Sigmoid colon (tissue), 6 donors: ENCODE measurements at regions not wholly inside any gene's neighbourhood (a gene's known extent, or its start where the extent isn't known, plus 50 kb on each side); places are given as distances from the start of the nearest gene placed in this dataset.

ENCODE experiments used
- DNase-seq: peaks from one replicate; pipeline ENCODE4 v3.0.0-alpha.2; 2019
- H3K27ac ChIP-seq, 4 donors: fragments of 200-600 bp; sonication (generic); one replicate each; pipeline ENCODE4 v1.5.1; 2016 to 2019; ENCODE audit warnings: mild to moderate bottlenecking in 1 of 4
- H3K27me3 ChIP-seq, 3 donors: fragments of 200-600 bp; sonication (generic); one replicate each; pipeline ENCODE4 v1.5.1; 2019; ENCODE audit warnings: mild to moderate bottlenecking in 1 of 3
- H3K36me3 ChIP-seq, 4 donors: fragments of 200-600 bp; sonication (generic); one replicate each; pipeline ENCODE4 v1.5.1; 2016 to 2019
- H3K4me1 ChIP-seq, 4 donors: fragments of 200-600 bp; sonication (generic); one replicate each; pipeline ENCODE4 v1.5.1; 2017 to 2019
- H3K4me3 ChIP-seq, 4 donors: fragments of 200-600 bp; sonication (generic); one replicate each; pipeline ENCODE4 v1.5.1; 2017 to 2019; ENCODE audit warnings: mild to moderate bottlenecking in 2 of 4, moderate library complexity in 1 of 4
- H3K9me3 ChIP-seq, 4 donors: fragments of 200-600 bp in 3 of 4; sonication (generic) in 3 of 4; one replicate each; pipeline versions ENCODE4 v1.5.1 to v1.6.1; 2013 to 2019
- EP300 ChIP-seq, 4 donors: sonication (generic); formaldehyde crosslinking; IDR thresholded peaks; one replicate each; pipeline ENCODE4 v1.6.1; 2017; ENCODE audit warnings: antibody characterized with exemption in 4 of 4
- POLR2A ChIP-seq, 2 donors: fragments of 450-650 bp; IDR thresholded peaks; one replicate each; pipeline ENCODE4 v1.6.1; 2016; ENCODE audit warnings: antibody characterized with exemption in 2 of 2, mild to moderate bottlenecking in 2 of 2, moderate library complexity in 2 of 2
- POLR2AphosphoS5 ChIP-seq, 4 donors: sonication (generic); formaldehyde crosslinking; IDR thresholded peaks; one replicate each; pipeline ENCODE4 v1.6.1; 2017; ENCODE audit warnings: antibody characterized with exemption in 4 of 4
- WGBS, 2 donors: extraction: QIAGEN DNeasy Blood & Tissue Kit; methylation state at CpG; one replicate each; pipeline ENCODE4 v1.1.7; 2013; 5-methylcytosine and 5-hydroxymethylcytosine counted together
- intact Hi-C: fragments of 100-400 bp; cut with DNase I; formaldehyde crosslinking; loops from one replicate; pipeline ENCODE4 v1.15.1; 2023
- TF ChIP-seq, protein P1 (sequence below), 4 experiments: fragments of 450-650 bp in 3 of 4; fragments of 200-600 bp in 1 of 4; IDR thresholded peaks; one replicate each; pipeline ENCODE4 v1.5.1; 2016 to 2019; ENCODE audit warnings: antibody characterized with exemption in 4 of 4, mild to moderate bottlenecking in 3 of 4, moderate library complexity in 2 of 4
- donor health status: healthy with polysubstance abuse.
- donor health status: healthy.

DNA sequence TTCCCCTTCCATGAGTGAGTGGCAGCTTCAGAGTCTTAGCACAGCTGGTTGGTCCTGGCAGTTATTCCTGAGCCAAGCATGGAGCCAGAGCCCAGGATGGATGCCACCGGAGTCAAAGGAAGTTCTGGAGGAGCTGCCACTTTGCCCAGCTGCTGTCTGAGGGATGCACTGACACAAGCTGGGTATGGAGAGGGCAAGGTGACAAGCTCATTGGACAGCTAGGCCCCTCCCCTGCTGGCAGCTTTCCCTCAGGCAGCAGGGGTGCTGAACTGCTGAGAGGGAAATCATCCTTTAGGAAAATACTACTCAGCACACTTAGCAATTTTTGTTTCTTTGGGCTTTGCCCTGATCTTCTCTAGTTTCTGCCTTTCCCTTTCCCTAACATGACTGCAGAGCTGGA, 99.3 kb upstream of the SESN3 start:
- intact Hi-C loops, result no loop called here
- DNase-seq, result no peak
- Histone ChIP-seq H3K9me3 (no peaks in the 10 kb centered on the region), H3K27ac (no peak overlapping the region), H3K4me1 (no peaks in the 10 kb centered on the region), H3K4me3 (no peak overlapping the region), H3K27me3 (no peaks in the 10 kb centered on the region), H3K36me3 (no peaks in the 10 kb centered on the region)
- WGBS, 2 donors, result 94 to 97% methylated on average over 1 of the region's 1 CpG
- TF ChIP-seq EP300 (IDR thresholded peaks at IDR 0.05), result no peak
- TF ChIP-seq, protein P1, sequence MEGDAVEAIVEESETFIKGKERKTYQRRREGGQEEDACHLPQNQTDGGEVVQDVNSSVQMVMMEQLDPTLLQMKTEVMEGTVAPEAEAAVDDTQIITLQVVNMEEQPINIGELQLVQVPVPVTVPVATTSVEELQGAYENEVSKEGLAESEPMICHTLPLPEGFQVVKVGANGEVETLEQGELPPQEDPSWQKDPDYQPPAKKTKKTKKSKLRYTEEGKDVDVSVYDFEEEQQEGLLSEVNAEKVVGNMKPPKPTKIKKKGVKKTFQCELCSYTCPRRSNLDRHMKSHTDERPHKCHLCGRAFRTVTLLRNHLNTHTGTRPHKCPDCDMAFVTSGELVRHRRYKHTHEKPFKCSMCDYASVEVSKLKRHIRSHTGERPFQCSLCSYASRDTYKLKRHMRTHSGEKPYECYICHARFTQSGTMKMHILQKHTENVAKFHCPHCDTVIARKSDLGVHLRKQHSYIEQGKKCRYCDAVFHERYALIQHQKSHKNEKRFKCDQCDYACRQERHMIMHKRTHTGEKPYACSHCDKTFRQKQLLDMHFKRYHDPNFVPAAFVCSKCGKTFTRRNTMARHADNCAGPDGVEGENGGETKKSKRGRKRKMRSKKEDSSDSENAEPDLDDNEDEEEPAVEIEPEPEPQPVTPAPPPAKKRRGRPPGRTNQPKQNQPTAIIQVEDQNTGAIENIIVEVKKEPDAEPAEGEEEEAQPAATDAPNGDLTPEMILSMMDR (IDR thresholded peaks at IDR 0.05), result no peak
- TF ChIP-seq POLR2A (IDR thresholded peaks at IDR 0.05), result no peak
- TF ChIP-seq POLR2AphosphoS5 (IDR thresholded peaks at IDR 0.05), result no peak

DNA sequence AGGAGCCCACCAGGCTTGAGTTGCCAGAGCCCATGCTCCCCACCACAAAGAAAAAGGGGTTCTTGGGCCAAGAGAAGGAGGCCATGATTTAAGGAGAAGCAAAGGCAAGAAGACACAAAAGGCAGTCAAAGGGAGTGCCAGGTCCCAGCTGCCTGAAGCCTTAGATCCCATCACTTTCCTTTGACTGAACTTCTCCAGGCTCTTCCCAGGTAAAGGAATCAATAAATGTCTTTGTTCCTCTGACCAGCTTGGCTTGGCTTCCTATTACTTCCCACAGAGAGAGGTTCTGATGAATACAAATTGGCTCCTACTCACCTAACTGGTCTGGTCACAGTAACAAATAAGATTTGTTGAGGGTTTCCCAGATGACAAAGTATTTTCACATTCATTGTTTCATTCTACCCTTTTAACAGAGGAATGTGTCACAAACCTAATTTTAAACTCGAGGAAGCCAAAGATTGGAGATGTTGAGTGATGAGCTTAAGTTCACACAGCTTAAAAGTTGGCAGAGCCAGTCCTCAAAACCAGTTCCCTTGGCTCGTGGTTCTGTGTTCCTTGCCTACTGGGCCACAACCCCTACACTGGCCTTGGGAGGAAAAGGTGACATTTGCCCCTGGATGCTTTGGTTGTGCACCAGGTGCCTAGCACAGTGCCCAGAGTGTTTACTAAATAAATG, 96.4 kb upstream of the SESN3 start:
- H3K9me3 ChIP-seq, result no peaks in the 10 kb centered on the region
- TF ChIP-seq, protein P1 (IDR thresholded peaks at IDR 0.05), result no peak
- no peak for TF ChIP-seq POLR2A (IDR thresholded peaks at IDR 0.05)
- H3K4me1 ChIP-seq, result no peaks in the 10 kb centered on the region
- no peak overlapping the region for H3K27ac ChIP-seq
- no peaks in the 10 kb centered on the region for H3K36me3 ChIP-seq
- H3K27me3 ChIP-seq, result no peaks in the 10 kb centered on the region
- H3K4me3 ChIP-seq, result no peak overlapping the region
- intact Hi-C loops, result no loop called here
- DNase-seq, result no peak
- WGBS, 2 donors, result 87 to 88% methylated on average over 2 of the region's 2 CpGs

DNA sequence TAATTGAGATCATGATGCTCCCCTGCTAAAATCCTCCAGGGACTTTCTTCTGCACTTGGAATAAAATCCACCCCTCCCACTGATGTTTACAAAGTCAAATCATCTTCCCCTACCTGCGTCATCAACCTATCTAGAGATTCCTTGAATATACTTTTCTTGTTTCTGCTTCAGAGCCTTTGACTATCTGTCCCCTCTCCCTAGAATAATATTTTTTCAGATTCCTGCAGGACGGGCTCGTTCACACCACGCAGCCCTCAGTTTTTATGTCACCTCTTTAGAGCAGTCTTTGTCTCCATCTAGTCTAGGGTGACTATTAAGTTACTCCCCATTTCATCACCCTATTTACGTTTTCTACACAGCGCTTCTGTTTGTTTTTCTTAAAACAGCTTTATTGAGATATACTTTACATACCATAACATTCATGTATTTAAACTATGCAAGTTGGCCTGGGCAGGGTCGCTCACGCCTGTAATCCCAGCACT, 94.8 kb upstream of the SESN3 start:
- Histone ChIP-seq H3K36me3 (no peaks in the 10 kb centered on the region), H3K9me3 (no peaks in the 10 kb centered on the region), H3K4me1 (no peaks in the 10 kb centered on the region), H3K4me3 (no peak overlapping the region), H3K27ac (no peak overlapping the region), H3K27me3 (no peaks in the 10 kb centered on the region)
- 87 to 91% methylated on average over 8 of the region's 8 CpGs for WGBS, 2 donors
- intact Hi-C loops, result no loop called here
- TF ChIP-seq EP300 (IDR thresholded peaks at IDR 0.05), result no peak
- TF ChIP-seq, protein P1 (IDR thresholded peaks at IDR 0.05), result no peak
- TF ChIP-seq POLR2AphosphoS5 (IDR thresholded peaks at IDR 0.05), result no peak
- TF ChIP-seq POLR2A (IDR thresholded peaks at IDR 0.05), result no peak
- DNase-seq, result no peak

DNA sequence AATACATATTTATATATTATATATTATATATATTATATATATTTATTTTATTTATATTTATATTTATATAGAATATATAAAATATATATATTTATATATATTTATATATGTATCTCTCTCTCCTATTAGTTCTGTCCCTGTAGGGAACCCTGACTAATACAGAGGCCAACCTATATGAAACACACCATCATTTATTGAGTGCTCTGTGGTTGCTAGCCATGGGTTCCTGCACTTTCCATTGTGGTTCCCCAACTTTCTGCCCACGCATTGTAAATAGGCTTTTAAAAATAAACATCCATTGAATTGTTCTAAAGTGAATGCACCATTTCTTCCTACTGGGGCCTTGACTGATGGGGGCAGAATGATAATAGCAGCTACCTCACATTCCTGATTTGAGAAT, 93.8 kb upstream of the SESN3 start:
- H3K27ac ChIP-seq, result no peak overlapping the region
- H3K9me3 ChIP-seq, result no peaks in the 10 kb centered on the region
- no peaks in the 10 kb centered on the region for H3K4me1 ChIP-seq
- TF ChIP-seq, protein P1 (IDR thresholded peaks at IDR 0.05), result no peak
- TF ChIP-seq POLR2A (IDR thresholded peaks at IDR 0.05), result no peak
- no peak for TF ChIP-seq POLR2AphosphoS5 (IDR thresholded peaks at IDR 0.05)
- TF ChIP-seq EP300 (IDR thresholded peaks at IDR 0.05), result no peak
- H3K4me3 ChIP-seq, result no peak overlapping the region
- no peaks in the 10 kb centered on the region for H3K27me3 ChIP-seq
- intact Hi-C loops, result no loop called here
- DNase-seq, result no peak
- WGBS, 2 donors, result 75 to 87% methylated on average over 1 of the region's 1 CpG
- no peaks in the 10 kb centered on the region for H3K36me3 ChIP-seq

DNA sequence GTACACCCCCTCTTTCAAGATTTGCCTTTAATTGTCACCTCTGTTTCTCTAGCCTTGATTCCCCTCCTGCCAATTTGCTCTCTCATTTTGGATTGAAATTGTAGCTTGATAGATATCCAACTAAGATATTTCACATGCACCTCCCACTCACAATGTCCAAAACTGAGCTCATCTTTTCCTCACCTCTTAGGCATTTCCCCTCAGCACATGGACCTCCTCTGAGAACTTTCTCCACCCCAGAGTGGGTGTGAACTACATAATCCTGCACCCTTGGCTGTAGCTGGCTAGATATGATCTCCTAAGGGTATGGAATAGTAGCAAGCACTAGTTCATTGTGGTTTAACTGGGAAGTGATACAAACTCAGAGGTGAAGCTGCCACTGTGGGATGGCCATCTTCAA, 91.5 kb upstream of the SESN3 start:
- intact Hi-C loops, result no loop called here
- no peaks in the 10 kb centered on the region for H3K9me3 ChIP-seq
- no peaks in the 10 kb centered on the region for H3K36me3 ChIP-seq
- TF ChIP-seq, protein P1 (IDR thresholded peaks at IDR 0.05), result no peak
- no peak for TF ChIP-seq POLR2A (IDR thresholded peaks at IDR 0.05)
- no peak for TF ChIP-seq POLR2AphosphoS5 (IDR thresholded peaks at IDR 0.05)
- TF ChIP-seq EP300 (IDR thresholded peaks at IDR 0.05), result no peak
- H3K27me3 ChIP-seq, result no peaks in the 10 kb centered on the region
- no peak overlapping the region for H3K27ac ChIP-seq
- peaks cover 0 to 8% (median 0%) of the 10 kb centered on the region in 4 donors for H3K4me1 ChIP-seq
- no peak for DNase-seq
- no peak overlapping the region for H3K4me3 ChIP-seq
